ENCODE measurements at regions not wholly inside any gene's neighbourhood (a gene's known extent, or its start where the extent isn't known, plus 50 kb on each side); places are given as distances from the start of the nearest gene placed in this dataset.
"Not testable (repeated sequence)": the region's sequence is repeated elsewhere in the genome, so short reads cannot be mapped to it uniquely, and the experiment has no call there.

DNA sequence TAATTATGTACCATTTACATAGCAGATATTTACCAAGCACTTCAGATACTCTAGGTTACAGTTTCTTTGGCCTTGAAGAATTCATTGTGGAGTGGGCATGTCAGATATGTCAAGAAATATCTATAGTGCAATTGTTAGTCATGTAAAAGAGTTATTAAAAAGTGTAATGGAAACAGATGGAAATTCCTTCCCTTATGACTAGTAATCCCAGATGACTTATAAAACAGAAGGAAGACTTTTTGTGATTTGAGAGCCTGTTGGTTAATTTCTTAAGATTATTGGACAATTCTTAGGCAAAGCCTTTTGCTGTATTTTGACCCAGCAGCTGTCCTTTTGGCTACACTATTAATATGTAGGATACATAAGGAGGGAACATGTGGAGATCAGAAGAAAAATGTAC, 708.9 kb upstream of the NECTIN3 start:
- H3K4me3 ChIP-seq (ENCODE audit: control insufficient read depth, low read depth, low read length), result no peak overlapping the region
- DNase-seq (ENCODE audit: low read depth), result peak; percentile 56
- TF ChIP-seq, protein P1, sequence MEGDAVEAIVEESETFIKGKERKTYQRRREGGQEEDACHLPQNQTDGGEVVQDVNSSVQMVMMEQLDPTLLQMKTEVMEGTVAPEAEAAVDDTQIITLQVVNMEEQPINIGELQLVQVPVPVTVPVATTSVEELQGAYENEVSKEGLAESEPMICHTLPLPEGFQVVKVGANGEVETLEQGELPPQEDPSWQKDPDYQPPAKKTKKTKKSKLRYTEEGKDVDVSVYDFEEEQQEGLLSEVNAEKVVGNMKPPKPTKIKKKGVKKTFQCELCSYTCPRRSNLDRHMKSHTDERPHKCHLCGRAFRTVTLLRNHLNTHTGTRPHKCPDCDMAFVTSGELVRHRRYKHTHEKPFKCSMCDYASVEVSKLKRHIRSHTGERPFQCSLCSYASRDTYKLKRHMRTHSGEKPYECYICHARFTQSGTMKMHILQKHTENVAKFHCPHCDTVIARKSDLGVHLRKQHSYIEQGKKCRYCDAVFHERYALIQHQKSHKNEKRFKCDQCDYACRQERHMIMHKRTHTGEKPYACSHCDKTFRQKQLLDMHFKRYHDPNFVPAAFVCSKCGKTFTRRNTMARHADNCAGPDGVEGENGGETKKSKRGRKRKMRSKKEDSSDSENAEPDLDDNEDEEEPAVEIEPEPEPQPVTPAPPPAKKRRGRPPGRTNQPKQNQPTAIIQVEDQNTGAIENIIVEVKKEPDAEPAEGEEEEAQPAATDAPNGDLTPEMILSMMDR (conservative IDR thresholded peaks at IDR 0.05; ENCODE audit: control insufficient read depth, insufficient read depth, low read depth, low read length), result no peak

DNA sequence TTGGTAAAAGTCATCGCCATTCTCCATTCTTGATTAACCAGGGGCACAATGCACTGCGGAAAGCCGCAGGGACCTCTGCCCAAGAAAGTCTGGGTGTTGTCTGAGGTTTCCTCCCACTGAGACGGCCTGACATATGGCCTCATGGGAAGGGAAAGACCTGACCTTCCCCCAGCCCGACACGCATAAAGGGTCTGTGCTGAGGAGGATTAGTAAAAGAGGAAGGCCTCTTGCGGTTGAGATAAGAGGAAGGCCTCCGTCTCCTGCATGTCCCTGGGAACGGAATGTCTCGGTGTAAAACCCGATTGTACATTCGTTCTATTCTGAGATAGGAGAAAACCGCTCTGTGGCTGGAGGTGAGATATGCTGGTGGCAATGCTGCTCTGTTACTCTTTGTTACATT, 704.3 kb upstream of the NECTIN3 start:
- not testable (repeated sequence) for H3K4me3 ChIP-seq (ENCODE audit: control insufficient read depth, low read depth, low read length); DNase-seq (ENCODE audit: low read depth)

DNA sequence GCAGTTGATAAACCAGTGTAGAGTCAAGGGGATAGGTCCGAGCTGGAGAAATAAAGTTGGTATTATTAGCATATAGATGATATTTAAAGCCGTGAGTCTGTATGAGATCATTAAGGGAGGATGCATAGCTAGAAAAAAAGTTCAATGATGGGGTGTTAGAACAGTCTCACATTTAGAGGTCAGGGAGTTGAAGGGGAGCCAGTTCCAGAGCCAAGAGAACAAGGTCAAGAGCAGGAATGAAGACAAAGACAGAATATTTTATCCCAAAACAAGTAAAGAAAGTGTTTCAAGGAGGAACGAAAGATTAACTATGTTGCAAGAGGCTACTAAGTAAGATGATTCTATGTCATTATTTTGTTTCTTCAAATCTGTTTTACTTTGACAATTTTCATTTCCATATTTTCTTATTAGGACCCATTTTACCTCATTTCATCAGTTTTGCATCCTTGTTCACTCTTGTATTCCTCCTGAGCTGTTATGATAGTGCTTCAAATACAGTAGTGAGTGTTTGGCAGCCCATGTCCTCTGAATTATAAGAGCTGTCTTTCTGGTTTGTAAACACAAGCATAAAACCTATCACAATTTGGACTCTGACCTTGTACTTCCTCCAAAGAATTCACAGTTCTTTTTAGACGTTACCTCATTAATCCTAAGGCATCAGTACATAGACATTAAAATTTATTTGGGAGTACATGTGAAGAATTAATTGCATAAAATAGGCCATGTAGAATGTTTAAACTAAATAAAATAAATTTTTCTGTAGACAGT, 695.7 kb upstream of the NECTIN3 start:
- TF ChIP-seq, protein P1 (conservative IDR thresholded peaks at IDR 0.05; ENCODE audit: control insufficient read depth, insufficient read depth, low read depth, low read length), result no peak

DNA sequence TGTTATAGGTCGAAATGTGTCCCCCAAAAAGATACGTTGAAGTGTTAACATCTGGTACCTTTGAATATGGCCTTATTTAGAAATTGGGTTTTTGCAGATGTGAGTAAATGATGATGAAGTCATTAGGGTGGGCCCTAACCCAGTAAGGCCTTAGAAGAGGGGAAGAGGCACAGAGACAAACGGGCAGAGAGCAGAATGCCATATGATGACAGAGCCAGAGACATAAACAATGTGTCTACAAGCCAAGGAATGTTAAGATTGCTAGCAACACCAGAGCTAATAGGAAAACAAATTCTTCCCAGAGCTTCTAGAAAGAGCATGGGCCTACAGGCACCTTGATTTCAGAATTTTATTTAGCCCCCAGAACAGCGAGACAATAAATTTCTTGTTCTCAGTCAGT, 693.1 kb upstream of the NECTIN3 start:
- TF ChIP-seq, protein P1 (conservative IDR thresholded peaks at IDR 0.05; ENCODE audit: control insufficient read depth, insufficient read depth, low read depth, low read length), result no peak
- no peak for DNase-seq (ENCODE audit: low read depth)
- no peak overlapping the region for H3K4me3 ChIP-seq (ENCODE audit: control insufficient read depth, low read depth, low read length)

More for the DNA sequence above, 695.7 kb upstream of the NECTIN3 start:
- DNase-seq (ENCODE audit: low read depth), result no peak
- no peak overlapping the region for H3K4me3 ChIP-seq (ENCODE audit: control insufficient read depth, low read depth, low read length)

DNA sequence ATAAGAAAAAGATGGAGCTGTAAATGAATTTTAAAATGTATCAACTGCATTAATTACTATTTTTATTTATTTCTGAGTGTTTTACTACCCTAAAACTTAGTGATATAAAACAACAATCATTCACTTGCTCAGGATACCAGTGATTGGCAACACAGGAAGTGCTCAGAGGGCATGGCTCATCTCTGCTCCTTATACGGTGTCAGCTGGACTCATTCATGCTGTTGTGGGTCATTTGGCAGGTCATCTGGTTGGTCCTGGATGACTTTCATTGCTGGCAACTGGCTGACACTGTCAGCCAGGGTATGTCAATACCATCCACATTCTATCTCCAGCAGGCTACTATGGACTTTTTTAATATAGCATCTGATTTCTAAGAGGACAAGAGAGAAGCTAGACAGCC, 689.6 kb upstream of the NECTIN3 start:
- TF ChIP-seq, protein P1 (conservative IDR thresholded peaks at IDR 0.05; ENCODE audit: control insufficient read depth, insufficient read depth, low read depth, low read length), result no peak
- DNase-seq (ENCODE audit: low read depth), result no peak
- H3K4me3 ChIP-seq (ENCODE audit: control insufficient read depth, low read depth, low read length), result no peak overlapping the region

DNA sequence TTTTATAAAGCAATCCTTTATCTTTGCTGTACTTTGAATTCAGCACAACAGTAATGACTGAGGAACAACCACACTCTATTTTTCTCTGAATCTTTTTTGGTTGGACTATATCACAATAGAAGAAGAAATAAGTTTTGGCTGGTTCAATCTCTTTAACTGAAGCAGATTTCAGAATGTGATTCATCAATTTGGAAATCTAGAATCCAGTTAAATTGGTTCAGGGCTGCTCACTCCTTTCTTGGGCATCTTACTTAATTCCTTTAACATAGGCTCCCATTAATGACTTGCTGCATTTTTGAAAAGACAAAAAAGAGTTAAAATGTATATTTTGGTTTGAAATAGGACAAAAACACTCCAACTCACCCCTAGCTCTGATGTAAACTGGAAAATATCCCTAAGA, 688.3 kb upstream of the NECTIN3 start:
- no peak overlapping the region for H3K4me3 ChIP-seq (ENCODE audit: control insufficient read depth, low read depth, low read length)
- no peak for DNase-seq (ENCODE audit: low read depth)

DNA sequence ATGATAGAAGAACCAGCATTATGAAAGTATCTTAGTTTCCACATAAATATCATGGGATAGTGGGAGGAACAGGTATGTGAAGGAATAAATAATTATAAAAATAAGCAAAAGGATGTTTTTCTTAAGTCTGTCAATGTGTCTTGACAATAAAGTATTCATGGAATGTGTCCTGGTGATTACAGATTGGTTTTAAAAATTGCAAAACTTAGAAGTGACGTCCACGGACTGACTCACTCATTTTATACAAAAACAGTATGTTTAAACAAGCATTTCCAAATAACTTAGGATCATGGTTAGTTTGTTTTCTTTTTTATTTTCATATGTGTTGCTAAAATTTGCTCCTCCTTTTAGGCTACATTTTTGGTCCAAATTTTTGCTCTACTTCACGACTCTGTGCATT, 687.0 kb upstream of the NECTIN3 start:
- H3K4me3 ChIP-seq (ENCODE audit: control insufficient read depth, low read depth, low read length), result no peak overlapping the region
- TF ChIP-seq, protein P1 (conservative IDR thresholded peaks at IDR 0.05; ENCODE audit: control insufficient read depth, insufficient read depth, low read depth, low read length), result no peak
- DNase-seq (ENCODE audit: low read depth), result peak; percentile 72

More for the DNA sequence above, 688.3 kb upstream of the NECTIN3 start:
- TF ChIP-seq, protein P1 (conservative IDR thresholded peaks at IDR 0.05; ENCODE audit: control insufficient read depth, insufficient read depth, low read depth, low read length), result no peak
